BJ (cell line): ENCODE measurements at regions not wholly inside any gene's neighbourhood (a gene's known extent, or its start where the extent isn't known, plus 50 kb on each side); places are given as distances from the start of the nearest gene placed in this dataset.

ENCODE experiments used
- CTCF ChIA-PET: fragments of 350-600 bp; formaldehyde crosslinking; extraction: SDS; loops from one replicate; lab custom pipeline; 2021; ENCODE audit warnings: antibody characterized with exemption, inconsistent platforms; lab: Yijun Ruan, JAX
- POLR2A ChIA-PET: fragments of 300-600 bp; sonication (Branson Sonifier 250); formaldehyde crosslinking; extraction: SDS; loops from one replicate; lab custom pipeline; 2021; ENCODE audit warnings: antibody characterized with exemption; lab: Charles Lee
- DNase-seq: peaks from one replicate; pipeline ENCODE4 v3.0.0-alpha.2; 2011; ENCODE audit warnings: low read depth
- H3K27me3 ChIP-seq: 2 replicates; pipeline ENCODE4 v1.6.0; 2011; ENCODE audit warnings: low read length; ENCODE audit not compliant: control insufficient read depth, insufficient read depth
- H3K36me3 ChIP-seq: 2 replicates; pipeline ENCODE4 v1.5.1; 2011; ENCODE audit warnings: low read length; ENCODE audit not compliant: control insufficient read depth, insufficient read depth
- H3K4me3 ChIP-seq: 2 replicates; pipeline ENCODE4 v1.5.1; 2011; ENCODE audit warnings: low read depth, mild to moderate bottlenecking, control low read depth, low read length
- CTCF ChIP-seq: IDR thresholded peaks from 2 replicates; pipeline ENCODE4 v1.5.1; 2011; ENCODE audit warnings: low read depth, mild to moderate bottlenecking, control low read depth, inconsistent platforms, low read length, moderate library complexity; ENCODE audit not compliant: insufficient read depth

- Histone ChIP-seq H3K4me3 (no peak overlapping the region), H3K27me3 (no peaks in the 10 kb centered on the region), H3K36me3 (no peaks in the 10 kb centered on the region)
- ChIA-PET CTCF (no interaction called here), POLR2A (no interaction called here)
- TF ChIP-seq CTCF, result no peak
- no peak for DNase-seq
These were observed 445.7 kb upstream of the NETO1 start for GRCh38 chr18:73313476-73313875.

- no peaks in the 10 kb centered on the region for H3K36me3 ChIP-seq
- CTCF ChIA-PET, result no interaction called here
- POLR2A ChIA-PET, result no interaction called here
These were observed 428.9 kb upstream of the NETO1 start for GRCh38 chr18:73296686-73297085.

DNA sequence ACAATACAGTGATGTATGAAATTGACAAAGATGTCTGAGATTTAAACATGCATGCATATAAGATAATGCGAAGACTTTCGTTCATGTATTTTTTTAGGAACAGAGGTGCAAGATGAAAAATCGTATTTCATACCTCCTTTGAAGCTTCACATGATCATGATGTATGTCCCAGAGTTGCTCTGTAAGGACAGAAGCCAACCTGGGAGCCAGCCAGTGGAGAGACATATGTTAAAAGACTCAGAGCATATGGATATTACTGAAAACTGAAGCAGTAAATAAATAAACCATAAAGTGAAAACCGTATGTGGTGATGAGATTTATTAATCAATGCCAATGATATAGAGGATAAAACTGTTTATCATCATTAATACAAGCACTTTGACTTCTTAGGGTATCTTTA lies 424.4 kb upstream of the NETO1 start:
- Histone ChIP-seq H3K27me3 (no peaks in the 10 kb centered on the region), H3K36me3 (no peaks in the 10 kb centered on the region), H3K4me3 (no peak overlapping the region)
- POLR2A ChIA-PET, result no interaction called here
- DNase-seq, result no peak
- CTCF ChIA-PET, result no interaction called here
- TF ChIP-seq CTCF, result no peak

More at GRCh38 chr18:73296686-73297085, 428.9 kb upstream of the NETO1 start:
- H3K4me3 ChIP-seq, result no peak overlapping the region
- no peaks in the 10 kb centered on the region for H3K27me3 ChIP-seq
- no peak for TF ChIP-seq CTCF
- DNase-seq, result no peak

DNA sequence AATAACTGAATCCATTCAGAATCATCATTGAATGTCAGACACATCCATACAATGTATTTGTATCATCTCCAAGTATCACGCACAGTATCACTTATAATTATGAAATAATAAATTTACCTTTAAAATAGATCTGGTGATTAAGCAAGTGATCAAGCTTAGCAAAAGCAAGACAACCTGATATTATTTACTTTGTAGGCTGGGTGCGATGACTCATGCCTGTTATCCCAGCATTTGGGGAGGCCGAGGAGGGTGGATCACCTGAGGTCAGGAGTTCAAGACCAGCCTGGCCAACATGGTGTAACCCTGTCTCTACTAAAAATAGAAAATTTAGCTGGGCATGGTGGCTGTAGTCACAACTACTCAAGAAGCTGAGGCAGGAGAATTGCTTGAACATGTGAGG lies 421.0 kb upstream of the NETO1 start:
- Histone ChIP-seq H3K27me3 (no peaks in the 10 kb centered on the region; the same call in 1 of the 2 replicates), H3K4me3 (no peak overlapping the region), H3K36me3 (no peaks in the 10 kb centered on the region)
- CTCF ChIA-PET, result interaction anchor here (0.5 kb wide), 1 partner anchor 357 kb away, joined by 3 read pairs; no protein-coding TSS in a partner anchor
- no peak for DNase-seq
- POLR2A ChIA-PET, result no interaction called here
- TF ChIP-seq CTCF, result no peak

DNA sequence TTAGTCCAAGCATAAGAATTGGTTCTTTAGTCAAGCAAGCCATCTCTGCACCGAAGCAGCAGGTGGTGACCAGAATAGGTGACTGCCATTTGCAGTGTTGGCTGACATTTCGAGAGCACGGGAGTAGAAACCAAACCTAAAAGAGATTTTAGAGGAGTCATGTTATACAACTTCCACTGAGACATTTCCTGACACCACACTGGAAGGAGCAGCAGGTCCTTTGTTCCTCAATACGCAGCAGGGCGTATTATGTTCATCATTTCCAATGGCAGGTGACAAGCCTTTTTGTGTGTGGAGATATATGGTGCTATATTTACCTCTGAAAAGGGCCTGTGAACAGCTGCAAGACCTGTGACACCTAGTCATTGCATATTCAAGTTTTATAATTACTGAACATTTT lies 418.8 kb upstream of the NETO1 start:
- no peak for TF ChIP-seq CTCF
- CTCF ChIA-PET, result no interaction called here

More for the DNA sequence above, 418.8 kb upstream of the NETO1 start:
- no peak for DNase-seq
- Histone ChIP-seq H3K27me3 (no peaks in the 10 kb centered on the region; the same call in 1 of the 2 replicates), H3K4me3 (no peak overlapping the region), H3K36me3 (no peaks in the 10 kb centered on the region)
- POLR2A ChIA-PET, result no interaction called here
